GM19397 (cell line): ENCODE measurements at regions not wholly inside any gene's neighbourhood (a gene's known extent, or its start where the extent isn't known, plus 50 kb on each side); places are given as distances from the start of the nearest gene placed in this dataset.
A peak's percentile ranks its signal among the peaks of the same experiment; 100 is the strongest.

Experiments used
- ATAC-seq: cut with Tn5 transposase; IDR thresholded peaks from one replicate; pipeline ENCODE4 v1.9.1; 2021; ENCODE audit warnings: mild to moderate bottlenecking, moderate library complexity; ENCODE audit not compliant: unreplicated experiment

DNA sequence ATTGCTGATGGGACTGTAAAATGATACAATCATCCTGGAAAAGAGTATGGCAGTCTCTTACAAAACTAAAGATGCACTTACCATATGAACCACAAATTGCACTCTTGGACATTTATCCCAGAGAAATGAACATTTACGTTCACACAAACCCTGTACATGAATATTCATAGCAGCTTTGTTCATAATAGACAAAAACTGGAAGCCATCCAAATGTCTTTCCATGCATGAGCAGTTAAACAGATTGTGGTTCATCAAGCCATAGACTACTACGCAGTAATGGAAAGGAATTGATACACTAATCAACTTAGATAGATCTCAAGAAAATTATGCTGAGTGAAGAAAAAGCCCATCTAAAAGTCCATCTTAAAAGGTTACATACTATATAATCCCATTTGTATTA lies 156.1 kb upstream of the SLC39A10 start:
- no peak for ATAC-seq

DNA sequence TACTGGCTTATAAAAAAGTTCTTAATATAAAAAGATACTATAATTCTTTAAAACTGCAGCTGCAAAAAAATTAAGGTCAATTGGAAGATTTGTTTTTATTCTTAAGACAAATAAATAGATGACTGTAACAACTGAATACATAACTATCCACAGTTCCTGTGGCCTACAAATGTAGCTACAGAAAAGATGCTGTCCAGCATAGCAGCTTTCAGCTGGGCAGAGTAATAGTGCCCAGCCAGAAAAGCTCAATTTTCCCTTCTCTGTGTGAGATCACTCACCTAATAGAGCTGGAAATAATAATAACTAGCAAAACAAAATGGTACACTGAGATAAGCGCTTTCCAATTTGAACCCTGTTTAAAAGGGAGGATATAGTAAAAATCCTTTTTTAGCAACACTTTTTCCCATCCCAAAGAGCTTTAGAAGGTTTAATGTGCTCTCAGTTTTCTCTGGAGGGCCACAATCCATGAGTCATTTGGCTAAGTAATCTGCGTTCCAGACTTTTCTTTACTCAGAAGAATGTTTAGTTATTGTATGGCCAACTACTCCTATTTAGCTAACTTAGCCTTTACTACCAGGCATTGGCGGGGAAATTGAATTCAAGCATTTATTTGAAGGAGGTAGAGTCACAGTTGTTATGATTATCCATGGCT lies 158.1 kb upstream of the SLC39A10 start:
- ATAC-seq = no peak

DNA sequence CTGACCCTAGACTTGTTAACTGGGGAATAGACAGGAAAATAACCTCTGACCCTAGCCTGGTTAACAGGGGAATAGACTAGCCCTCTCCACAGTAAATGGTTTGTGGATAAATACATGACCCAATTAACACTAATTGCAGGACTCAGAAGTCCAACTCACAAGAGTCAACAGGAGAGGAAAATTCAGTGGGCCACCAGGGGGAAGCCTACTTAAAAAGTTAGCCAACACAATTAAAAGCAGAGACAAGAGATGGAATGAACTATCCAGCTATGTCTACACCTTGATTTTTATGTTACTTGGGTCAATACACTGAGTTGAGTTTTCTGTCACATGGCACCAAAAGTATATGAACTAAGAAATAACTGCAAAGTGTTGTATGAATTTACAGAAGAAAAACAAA lies 158.8 kb upstream of the SLC39A10 start:
- peak; percentile 58 for ATAC-seq

DNA sequence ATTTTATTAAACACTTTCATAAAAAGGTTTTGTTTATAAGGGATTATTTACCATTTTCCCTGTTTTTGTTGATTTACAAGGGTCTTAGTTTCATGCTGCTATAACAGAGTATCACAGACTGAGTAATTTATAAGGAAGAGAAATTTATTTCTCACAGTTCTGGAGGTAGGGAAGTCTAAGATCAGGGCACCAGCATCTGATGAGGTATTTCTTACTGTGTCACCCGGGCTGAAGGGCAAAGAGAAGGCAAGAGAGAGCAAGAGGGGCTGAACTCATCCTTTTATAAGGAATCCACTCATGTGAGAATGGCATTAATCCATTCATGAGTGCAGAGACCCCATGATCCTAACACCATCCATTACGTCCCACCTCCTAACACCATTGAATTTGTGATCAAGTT lies 160.0 kb upstream of the SLC39A10 start:
- ATAC-seq = no peak

DNA sequence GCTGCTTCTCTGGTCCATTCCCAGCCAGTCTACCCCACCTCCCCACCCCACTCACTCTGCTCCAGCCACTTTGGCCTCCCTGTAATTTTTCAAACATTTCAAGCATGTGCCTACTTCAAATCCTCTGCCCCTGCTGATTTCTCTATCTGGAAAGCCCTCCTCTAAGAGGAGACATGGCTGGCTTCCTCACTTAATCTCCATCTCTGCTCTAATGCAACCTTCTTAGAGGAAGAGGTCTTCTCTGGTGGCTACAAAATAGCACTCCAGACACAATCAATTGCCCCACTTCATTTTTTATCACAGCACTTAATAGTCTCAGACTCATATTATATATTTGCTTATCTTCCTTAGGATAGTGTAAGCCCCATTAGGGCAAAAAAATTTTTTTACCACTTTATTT lies 161.1 kb upstream of the SLC39A10 start:
- no peak for ATAC-seq

DNA sequence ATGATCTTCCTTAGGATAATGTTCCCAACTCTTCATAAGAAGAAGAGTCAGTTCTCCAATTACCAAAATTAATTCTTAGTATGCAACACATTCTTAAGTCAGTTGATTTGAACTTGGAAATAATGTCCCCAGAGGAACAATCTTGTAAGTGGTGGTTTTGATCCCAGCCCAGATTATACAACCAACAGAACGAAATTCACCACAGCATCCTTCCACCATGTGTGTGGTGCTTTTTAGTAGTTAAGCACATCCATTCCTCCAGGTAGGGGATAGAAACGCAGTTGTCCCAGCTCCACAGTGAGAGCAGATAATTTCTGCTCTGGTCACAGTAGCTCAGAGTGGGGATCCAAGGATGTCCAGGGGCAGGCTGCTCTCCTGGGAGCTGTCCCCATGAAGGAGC lies 161.7 kb upstream of the SLC39A10 start:
- no peak for ATAC-seq

DNA sequence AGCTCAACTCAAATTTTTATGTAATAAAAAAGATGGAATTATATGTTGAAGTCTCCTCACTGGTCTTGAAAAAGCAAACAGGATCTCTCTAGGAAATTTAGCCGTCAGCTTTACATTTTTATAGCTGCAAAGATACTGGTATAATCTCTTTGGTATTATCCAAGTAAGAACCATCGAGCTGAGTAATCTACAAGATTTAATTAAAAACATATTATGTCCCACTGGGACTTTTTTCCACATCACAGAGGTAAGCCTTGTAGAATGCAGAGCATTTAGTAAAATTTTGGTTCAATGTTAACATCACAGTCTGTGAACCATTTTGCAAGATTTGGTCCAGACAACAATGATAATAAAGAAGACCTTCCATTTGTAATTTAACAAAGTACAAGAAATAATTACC lies 162.6 kb upstream of the SLC39A10 start:
- no peak for ATAC-seq

DNA sequence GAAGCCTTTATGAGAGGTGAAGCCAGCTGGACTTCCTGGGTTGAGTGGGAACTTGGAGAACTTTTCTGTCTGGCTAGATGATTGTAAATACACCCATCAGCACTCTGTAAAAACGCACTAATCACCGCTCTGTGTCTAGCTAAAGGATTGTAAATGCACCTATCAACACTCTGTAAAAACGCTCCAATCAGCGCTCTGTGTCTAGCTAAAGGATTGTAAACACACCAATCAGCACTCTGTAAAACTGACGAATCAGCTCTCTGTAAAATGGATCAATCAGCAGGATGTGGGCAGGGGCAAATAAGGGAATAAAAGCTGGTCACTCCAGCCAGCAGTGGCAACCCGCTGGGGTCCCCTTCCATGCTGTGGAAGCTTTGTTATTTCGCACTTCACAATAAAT lies 163.6 kb upstream of the SLC39A10 start:
- ATAC-seq = no peak

DNA sequence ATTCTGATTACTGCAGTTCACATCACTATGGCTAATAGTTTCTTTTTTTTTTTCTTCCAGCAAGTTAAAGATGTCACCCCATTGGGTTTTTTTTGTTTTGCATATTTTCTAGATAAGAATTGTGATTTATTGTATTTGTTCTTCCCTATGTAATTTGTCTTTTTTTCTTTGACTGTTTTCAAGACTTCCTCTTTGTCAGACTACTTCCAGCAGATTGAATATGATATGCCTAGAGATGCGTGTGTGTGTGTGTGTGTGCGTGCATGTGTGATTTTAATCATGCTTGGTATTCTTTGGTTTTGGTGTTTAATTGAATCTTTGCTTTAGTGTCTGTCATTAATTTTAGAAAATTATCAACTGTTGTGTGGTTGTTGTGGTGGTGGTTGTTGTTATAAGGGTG lies 166.7 kb upstream of the SLC39A10 start:
- ATAC-seq = no peak

DNA sequence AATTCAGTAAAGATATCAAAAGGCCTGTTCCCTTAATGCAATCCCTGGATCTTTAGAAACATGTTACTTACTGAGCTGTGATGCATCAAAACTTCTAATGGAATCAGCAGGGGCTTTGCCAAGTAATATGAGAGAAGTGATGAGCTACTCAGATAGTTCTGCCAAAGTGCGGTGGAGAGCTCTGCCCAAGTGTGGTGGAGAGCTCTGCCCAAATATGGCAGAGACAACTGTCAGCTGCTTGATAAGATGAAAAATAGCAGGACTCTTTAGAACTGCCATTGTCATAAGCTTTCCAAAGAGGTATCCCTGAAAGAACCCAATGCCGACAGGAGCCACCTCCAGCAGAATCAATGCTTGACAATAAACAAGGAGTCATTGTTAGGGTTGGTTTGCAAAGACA lies 167.9 kb upstream of the SLC39A10 start:
- ATAC-seq = no peak

DNA sequence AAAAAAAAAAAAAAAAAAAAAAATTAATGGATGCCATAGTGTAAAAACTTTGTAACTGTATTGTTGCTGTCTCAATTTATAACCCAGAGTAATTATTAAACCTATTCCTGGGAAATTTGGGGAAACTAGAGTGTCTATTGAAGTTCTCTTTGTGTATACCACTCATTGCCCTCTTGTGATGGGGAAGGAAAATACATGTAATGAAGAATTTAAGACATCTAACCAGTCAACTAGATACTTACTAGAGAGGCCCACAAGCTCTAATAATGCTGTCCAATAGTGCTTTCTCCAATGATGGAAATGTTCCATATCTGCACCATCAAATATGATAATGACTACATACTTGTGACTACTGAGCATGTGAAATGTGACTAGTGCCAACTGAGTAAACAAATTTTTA lies 168.5 kb upstream of the SLC39A10 start:
- no peak for ATAC-seq

DNA sequence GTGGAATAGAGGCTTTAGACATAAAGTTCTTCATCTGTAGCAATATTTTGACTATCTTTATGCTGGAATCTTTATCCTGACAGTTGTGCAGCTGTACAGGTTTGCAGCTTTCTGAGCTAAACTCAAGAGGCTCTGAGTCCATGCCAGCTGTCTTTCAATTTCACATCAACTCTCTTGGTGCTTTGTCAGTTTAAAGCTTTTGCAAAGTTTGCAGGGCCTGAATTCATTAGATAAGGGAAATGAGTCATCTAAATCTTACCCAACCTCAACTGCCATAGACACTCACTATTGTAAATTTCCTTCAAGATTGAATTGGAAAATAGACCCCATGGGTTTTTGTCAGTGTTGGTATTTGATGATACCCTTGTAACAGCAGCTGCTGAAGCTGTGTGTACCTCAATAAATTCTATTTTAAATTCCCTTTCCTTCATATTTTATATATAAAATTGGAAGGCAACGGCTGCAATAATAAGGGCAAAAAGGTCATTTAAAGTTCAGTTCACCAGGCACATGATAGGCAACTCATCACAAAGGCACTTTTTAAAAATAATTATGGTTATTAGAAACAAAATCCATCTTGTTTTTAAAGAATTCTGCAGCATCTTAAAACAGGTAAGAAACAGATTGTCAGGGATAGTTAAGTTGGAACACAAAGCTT lies 169.9 kb upstream of the SLC39A10 start:
- peak; percentile 83 for ATAC-seq

DNA sequence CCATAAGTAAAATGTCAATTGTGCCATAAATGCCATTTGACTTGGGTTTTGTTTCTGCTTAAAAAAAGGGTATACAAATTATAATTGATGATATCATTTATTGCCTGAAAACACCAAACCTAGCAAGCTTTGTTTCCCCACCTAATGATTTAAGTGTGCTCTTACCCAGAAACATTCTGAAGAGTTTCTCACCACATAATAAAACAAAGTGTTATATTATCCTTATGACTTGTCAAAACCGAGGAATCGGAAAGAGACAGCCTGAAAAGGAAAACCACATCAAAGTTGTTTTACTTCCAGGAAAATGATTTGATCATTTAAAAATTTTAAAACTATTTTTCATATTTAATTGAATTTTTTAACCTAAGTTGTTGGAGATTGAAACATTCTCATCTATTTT lies 170.5 kb upstream of the SLC39A10 start:
- no peak for ATAC-seq

DNA sequence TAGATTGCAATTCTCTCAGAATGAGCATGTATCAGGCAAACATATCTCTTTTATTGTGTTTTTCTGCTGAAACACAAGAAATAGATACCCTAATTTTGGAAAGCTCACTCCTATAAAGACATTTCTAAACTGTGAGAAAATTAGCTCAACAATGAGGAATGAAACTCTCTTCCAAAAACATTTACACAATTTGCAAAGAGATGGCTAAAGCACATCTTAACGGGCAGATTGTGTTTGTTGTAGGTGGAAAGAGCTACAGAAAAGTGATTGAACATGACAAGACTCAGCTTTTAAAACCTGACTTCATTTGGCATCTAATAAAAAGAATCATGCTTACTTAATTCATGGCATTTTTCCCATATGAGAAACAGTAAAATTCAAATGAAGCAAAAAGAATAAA lies 175.0 kb upstream of the SLC39A10 start:
- ATAC-seq = no peak

DNA sequence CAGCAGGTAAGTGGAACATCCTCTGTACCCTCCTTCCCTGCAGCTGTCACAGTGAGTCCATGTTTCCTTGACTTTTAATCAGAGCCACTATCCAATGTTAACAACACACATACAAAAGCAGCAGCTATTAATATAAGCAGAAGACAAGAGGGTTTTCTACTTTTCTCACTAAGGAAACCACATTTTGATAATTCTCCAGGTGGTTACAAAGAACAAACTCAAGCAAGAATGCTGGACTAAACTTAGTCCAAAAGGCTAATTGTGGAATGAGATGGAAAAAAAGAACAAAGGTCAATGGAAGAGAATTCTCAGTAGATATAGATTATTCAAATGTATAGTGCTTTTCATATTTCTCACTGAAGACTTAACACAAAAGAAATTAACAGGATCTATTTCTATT lies 176.9 kb upstream of the SLC39A10 start:
- no peak for ATAC-seq

DNA sequence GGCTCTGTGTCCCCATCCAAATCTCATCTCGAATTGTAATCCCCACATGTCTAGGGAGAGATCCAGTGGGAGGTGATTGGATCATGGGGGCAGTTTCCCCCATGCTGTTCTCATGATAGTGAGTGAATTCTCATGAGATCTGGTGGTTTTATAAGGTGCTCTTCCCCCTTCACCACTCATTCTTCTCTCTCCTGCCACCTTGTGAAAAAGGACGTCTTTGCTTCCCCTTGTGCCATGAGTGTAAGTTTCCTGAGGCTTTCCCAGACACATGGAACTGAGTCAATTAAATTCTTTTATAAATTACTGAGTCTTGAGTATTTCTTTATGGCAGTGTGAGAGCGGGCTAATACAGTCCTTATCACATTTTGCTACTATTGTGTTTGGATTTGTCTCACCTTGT lies 177.6 kb upstream of the SLC39A10 start:
- no peak for ATAC-seq

DNA sequence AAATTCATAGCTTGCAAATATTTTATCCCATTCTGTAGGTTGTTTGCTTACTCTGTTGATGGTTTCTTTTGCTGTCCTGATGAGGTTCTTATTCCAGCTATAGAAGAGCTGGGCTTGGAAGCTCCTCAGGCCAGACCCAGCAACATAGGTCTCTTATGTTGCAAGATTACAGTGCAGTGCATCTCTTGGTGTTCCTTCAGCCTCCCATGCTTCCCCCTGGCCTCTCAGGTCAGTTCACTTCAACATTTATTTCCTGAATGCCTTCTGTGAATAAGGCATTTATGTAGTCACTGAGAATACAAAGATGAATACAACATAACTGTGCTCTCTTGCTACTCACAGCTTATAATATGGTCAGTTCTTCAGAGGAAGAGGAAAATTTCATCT lies 179.0 kb upstream of the SLC39A10 start:
- peak; percentile 15 for ATAC-seq

DNA sequence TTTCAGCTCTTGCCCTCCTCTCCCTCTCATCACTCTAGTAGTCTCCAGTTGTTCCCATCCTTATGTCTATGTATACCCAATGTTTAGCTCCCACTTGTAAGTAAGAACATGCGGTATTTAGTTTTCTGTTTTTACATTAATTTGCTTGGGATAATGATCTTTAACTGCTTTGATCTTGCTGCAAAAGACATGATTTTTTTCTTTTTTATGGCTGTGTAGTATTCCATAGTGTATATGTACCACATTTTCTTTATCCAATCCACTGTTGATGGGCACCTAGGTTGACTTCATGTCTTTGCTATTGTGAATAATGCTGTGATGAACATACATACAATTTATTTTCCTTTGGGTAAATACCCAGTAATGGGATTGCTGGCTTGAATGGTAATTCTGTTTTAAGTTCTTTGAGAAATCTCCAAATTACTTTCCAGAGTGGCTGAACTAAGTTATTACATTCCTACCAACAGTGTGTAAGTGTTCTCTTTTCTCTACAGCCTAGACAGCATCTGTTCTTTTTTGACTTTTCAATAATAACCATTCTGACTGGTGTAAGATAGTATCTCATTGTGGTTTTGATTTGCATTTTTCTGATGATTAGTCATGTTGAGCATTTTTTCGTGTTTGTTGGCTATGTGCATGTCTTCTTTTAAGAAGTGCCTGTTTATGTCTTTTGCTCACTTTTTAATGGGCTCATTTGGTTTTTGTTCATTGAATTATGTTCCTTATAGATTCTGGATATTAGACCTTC lies 179.6 kb upstream of the SLC39A10 start:
- peak; percentile 50 for ATAC-seq

DNA sequence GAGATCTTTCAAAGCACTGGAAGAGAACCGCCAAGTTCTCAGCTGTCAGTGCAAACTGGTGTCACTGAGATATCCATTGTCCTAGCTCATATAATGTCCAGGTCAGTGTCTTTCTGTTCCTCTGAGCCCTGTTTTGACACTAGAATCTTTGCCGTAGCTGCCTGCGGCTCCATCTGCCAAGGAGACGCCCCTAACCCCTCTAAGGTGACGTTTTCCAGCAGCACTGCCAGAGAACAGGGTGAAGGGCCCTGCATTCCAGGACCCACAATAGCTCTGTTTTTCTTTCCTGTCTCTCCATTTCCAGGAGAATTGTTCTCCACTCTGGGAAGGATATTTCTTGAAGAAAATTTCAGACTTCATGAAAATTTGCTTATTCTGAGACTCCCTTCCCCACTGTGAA lies 181.7 kb upstream of the SLC39A10 start:
- ATAC-seq = no peak

DNA sequence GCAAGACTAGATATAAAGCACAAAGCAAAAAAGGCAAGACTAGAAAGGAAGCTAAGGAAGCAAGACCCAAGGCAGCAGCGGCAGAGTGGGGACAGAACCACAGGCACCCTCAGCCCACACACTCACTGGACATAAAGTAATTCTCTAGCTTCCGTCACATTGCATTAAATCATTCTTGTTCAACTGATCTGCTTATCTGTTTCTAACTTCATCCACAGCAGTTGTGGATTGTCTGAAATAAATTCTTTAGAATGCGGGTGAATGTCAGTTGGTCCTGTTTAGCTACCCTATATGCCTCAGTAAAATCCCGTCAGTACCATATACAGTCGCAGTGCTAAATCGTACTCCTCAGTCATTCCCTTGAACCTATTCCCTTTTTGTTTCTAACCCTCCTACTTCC lies 183.2 kb upstream of the SLC39A10 start:
- ATAC-seq = no peak

DNA sequence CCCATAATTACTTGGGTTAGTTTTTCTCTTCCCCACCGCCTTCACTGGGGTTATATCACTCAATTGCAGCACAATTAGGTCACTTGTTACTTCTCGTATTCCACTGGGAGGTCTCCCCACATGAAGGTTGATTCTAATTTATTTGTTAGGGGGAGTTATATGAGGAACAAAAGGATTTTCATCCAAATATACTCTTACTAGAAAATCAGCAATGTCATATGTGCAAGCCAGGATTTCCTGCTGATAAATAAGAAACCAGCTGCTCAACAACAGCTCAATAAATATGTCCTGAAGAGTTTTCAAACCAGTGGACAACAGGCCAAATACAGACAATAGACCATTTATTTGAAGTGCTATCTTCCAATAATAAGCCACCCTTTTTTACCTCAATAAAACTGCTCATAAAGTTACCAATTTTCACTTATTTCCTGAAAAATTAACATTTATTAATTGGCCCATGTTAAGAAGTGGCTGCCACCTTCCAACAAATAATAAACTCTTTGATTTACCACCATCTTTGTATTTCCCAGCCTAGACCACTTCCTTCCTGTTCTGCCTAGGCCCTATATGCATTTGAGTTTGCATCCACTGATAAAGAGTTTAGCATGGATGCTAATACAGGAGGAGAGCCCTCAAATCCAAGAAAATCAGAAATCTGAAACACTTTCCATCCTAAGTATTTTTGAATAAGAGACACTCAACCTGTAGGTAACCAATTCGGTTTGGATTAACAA lies 184.4 kb upstream of the SLC39A10 start:
- no peak for ATAC-seq

DNA sequence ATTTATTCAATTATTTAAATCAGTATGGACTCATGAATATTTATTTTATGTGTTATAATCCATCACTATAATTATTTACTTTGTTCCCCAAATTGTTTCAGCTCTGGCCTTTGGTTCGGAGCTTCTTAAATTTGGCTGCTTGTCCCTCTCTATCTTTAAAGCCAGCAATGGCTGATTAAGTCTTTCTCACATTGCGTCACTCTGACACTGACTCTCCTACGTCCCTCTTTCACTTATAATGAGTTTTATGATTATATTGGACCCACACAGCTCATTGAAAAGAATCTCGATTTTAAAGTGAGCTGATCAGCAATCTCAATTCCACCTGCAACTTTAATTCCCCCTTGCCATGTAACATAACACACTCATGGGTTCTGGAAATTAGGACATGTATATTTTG lies 185.2 kb upstream of the SLC39A10 start:
- no peak for ATAC-seq
